ENCODE measurements at regions not wholly inside any gene's neighbourhood (a gene's known extent, or its start where the extent isn't known, plus 50 kb on each side); places are given as distances from the start of the nearest gene placed in this dataset.

DNA sequence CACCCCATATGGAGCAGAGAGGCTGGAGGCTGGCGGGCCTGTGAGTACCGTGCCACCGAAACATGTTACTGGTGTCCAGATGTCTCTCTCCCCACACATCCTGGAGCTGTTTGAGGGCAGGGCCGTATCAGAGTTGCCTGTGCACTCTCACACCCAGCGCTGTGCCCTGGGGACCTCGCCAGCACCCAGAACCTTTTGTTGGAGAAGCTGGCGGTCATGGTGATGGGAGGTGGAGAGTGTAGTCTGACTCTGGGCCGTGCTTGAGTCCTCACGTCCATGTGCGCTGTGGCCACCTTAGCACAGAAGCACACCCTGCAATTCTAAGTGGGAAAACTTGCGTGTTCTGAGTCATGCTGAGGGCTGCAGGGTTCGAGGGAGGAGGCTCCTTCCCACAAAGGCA, 259.2 kb downstream of the NDUFA10 start:
- TF ChIP-seq, protein P1, sequence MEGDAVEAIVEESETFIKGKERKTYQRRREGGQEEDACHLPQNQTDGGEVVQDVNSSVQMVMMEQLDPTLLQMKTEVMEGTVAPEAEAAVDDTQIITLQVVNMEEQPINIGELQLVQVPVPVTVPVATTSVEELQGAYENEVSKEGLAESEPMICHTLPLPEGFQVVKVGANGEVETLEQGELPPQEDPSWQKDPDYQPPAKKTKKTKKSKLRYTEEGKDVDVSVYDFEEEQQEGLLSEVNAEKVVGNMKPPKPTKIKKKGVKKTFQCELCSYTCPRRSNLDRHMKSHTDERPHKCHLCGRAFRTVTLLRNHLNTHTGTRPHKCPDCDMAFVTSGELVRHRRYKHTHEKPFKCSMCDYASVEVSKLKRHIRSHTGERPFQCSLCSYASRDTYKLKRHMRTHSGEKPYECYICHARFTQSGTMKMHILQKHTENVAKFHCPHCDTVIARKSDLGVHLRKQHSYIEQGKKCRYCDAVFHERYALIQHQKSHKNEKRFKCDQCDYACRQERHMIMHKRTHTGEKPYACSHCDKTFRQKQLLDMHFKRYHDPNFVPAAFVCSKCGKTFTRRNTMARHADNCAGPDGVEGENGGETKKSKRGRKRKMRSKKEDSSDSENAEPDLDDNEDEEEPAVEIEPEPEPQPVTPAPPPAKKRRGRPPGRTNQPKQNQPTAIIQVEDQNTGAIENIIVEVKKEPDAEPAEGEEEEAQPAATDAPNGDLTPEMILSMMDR (IDR thresholded peaks at IDR 0.05), result no peak
- no peak for TF ChIP-seq POLR2A (IDR thresholded peaks at IDR 0.05)
